ENCODE measurements at regions not wholly inside any gene's neighbourhood (a gene's known extent, or its start where the extent isn't known, plus 50 kb on each side); places are given as distances from the start of the nearest gene placed in this dataset.

DNA sequence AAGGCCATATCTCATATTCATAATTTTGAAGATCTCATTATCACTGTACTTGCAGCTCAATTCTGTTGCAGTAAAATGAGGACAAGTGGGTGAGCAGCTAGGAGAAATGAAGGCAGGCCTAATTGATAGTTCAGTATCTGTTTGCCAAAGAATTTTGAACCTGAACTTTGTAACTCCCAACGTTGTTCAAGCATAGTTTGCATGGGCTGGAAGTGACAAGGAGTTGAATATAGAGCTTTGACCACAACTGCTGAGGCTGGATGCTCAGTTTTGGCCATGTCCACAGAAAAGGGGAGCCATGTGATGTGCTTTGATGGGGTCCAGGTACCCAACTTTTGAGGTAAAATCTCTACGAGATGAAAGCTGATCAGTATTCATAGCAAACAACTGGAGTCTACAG is 177.5 kb downstream of the NXNL2 start:
- DNase-seq: no peak
- Histone ChIP-seq H2AFZ (ENCODE audit: insufficient read depth, low read depth, low read length, poor library complexity, severe bottlenecking) (no peak overlapping the region), H3K4me1 (ENCODE audit: control insufficient read depth in 1 of 2, insufficient read depth in 2 of 2, low read length in 2 of 2) (no peaks in the 10 kb centered on the region), H3K27ac (ENCODE audit: low read depth in 1 of 2, low read length in 2 of 2) (no peak overlapping the region), H3K9me3 (replicated peaks in 1 of 2; ENCODE audit: control insufficient read depth in 1 of 2, insufficient read depth in 1 of 2, low read length in 2 of 2) (no peaks in the 10 kb centered on the region), H3K4me2 (replicated peaks; ENCODE audit: extremely low read depth, low read length, poor library complexity, severe bottlenecking) (no peak overlapping the region), H3K9ac (ENCODE audit: insufficient read depth, low read length, poor library complexity, severe bottlenecking) (no peak overlapping the region), H4K20me1 (ENCODE audit: insufficient read depth, low read length) (no peaks in the 10 kb centered on the region), H3K4me3 (replicated peaks in 1 of 3; ENCODE audit: low read depth in 2 of 3, low read length in 3 of 3) (no peak overlapping the region), H3K36me3 (replicated peaks in 1 of 2; ENCODE audit: control insufficient read depth in 1 of 2, insufficient read depth in 2 of 2, low read length in 2 of 2) (no peaks in the 10 kb centered on the region), H3K27me3 (ENCODE audit: control insufficient read depth in 2 of 2, insufficient read depth in 2 of 2, low read length in 2 of 2) (peaks cover 0 to 6% of the 10 kb centered on the region in 2 donors), H3K79me2 (ENCODE audit: insufficient read depth, low read length) (no peaks in the 10 kb centered on the region)
- Mint-ChIP-seq H3K4me1 (no peaks in the 10 kb centered on the region), H3K27me3 (ENCODE audit: low read depth in 3 of 3) (peaks cover 12 to 17% (median 15%) of the 10 kb centered on the region in 3 donors), H3K27ac (no peak overlapping the region), H3K36me3 (no peaks in the 10 kb centered on the region), H3K4me3 (no peak overlapping the region), H3K9me3 (peaks cover 0 to 4% (median 0%) of the 10 kb centered on the region in 7 donors)
- no peak for TF ChIP-seq CTCF (IDR thresholded peaks at IDR 0.05)
- intact Hi-C loops (cut with micrococcal nuclease): no loop called here
- WGBS (ENCODE audit: insufficient coverage): 78% methylated on average over 2 of the region's 2 CpGs

- no peak for DNase-seq
- no peak overlapping the region for H3K4me3 Mint-ChIP-seq
- Histone ChIP-seq H3K27ac (ENCODE audit: low read depth in 1 of 2, low read length in 2 of 2) (no peak overlapping the region), H3K4me3 (replicated peaks in 1 of 3; ENCODE audit: low read depth in 2 of 3, low read length in 3 of 3) (no peak overlapping the region), H3K27me3 (ENCODE audit: control insufficient read depth in 2 of 2, insufficient read depth in 2 of 2, low read length in 2 of 2) (peaks cover 2 to 8% of the 10 kb centered on the region in 2 donors), H3K4me2 (replicated peaks; ENCODE audit: extremely low read depth, low read length, poor library complexity, severe bottlenecking) (no peak overlapping the region), H2AFZ (ENCODE audit: insufficient read depth, low read depth, low read length, poor library complexity, severe bottlenecking) (no peak overlapping the region), H4K20me1 (ENCODE audit: insufficient read depth, low read length) (no peaks in the 10 kb centered on the region), H3K4me1 (ENCODE audit: control insufficient read depth in 1 of 2, insufficient read depth in 2 of 2, low read length in 2 of 2) (no peaks in the 10 kb centered on the region), H3K9ac (ENCODE audit: insufficient read depth, low read length, poor library complexity, severe bottlenecking) (no peak overlapping the region), H3K36me3 (replicated peaks in 1 of 2; ENCODE audit: control insufficient read depth in 1 of 2, insufficient read depth in 2 of 2, low read length in 2 of 2) (no peaks in the 10 kb centered on the region), H3K79me2 (ENCODE audit: insufficient read depth, low read length) (no peaks in the 10 kb centered on the region), H3K9me3 (replicated peaks in 1 of 2; ENCODE audit: control insufficient read depth in 1 of 2, insufficient read depth in 1 of 2, low read length in 2 of 2) (no peaks in the 10 kb centered on the region)
- peaks cover 0 to 4% (median 0%) of the 10 kb centered on the region in 7 donors for H3K9me3 Mint-ChIP-seq
- peaks cover 12 to 21% (median 12%) of the 10 kb centered on the region in 3 donors for H3K27me3 Mint-ChIP-seq (ENCODE audit: low read depth in 3 of 3)
- intact Hi-C loops (cut with micrococcal nuclease): no loop called here
- TF ChIP-seq CTCF (IDR thresholded peaks at IDR 0.05): no peak
- no peaks in the 10 kb centered on the region for H3K4me1 Mint-ChIP-seq
- no peak overlapping the region for H3K27ac Mint-ChIP-seq
- no peaks in the 10 kb centered on the region for H3K36me3 Mint-ChIP-seq
Observed at GRCh38 chr9:88713010-88713409, 178.0 kb downstream of the NXNL2 start.

Measured in CD14-positive monocyte (primary cell).